OCI-LY7 (cell line): ENCODE measurements at regions not wholly inside any gene's neighbourhood (a gene's known extent, or its start where the extent isn't known, plus 50 kb on each side); places are given as distances from the start of the nearest gene placed in this dataset.

Experiments used
- BruUV-seq: library from RNA; stranded (reverse); fragments of 400-500 nt; replicated peaks from 2 replicates; lab custom pipeline; 2021; lab: Mats Ljungman, UMichigan
- CTCF ChIA-PET: fragments of 300-600 bp; sonication (Branson Sonifier 250); formaldehyde crosslinking; loops from one replicate; lab custom pipeline; 2022; ENCODE audit warnings: antibody characterized with exemption; ENCODE audit not compliant: unreplicated experiment; lab: Charles Lee
- POLR2A ChIA-PET: fragments of 300-600 bp; sonication (Branson Sonifier 250); formaldehyde crosslinking; loops from one replicate; lab custom pipeline; 2022; ENCODE audit warnings: antibody characterized with exemption; lab: Charles Lee
- DNase-seq: peaks from one replicate; pipeline ENCODE4 v3.0.0-alpha.2; 2015; ENCODE audit warnings: low spot score
- H2AFZ ChIP-seq: fragments of 200-600 bp; sonication (generic), shearing (Covaris generic); 2 replicates; pipeline ENCODE4 v1.6.1; 2014; ENCODE audit warnings: mild to moderate bottlenecking, antibody characterized with exemption, low read length, moderate library complexity
- H3K27ac ChIP-seq: fragments of 200-600 bp; sonication (generic); 2 replicates; pipeline ENCODE4 v1.5.1; 2014; ENCODE audit warnings: mixed run types, low read depth, mild to moderate bottlenecking, moderate library complexity, low read length, inconsistent platforms; ENCODE audit not compliant: poor library complexity, severe bottlenecking
- H3K36me3 ChIP-seq: fragments of 200-600 bp; sonication (generic); 2 replicates; pipeline ENCODE4 v1.6.1; 2014; ENCODE audit warnings: mild to moderate bottlenecking, antibody characterized with exemption, low read length, moderate library complexity, mixed read lengths; ENCODE audit not compliant: insufficient read depth
- H3K4me1 ChIP-seq: fragments of 200-600 bp; sonication (generic); 2 replicates; pipeline ENCODE4 v1.5.1; 2014; ENCODE audit warnings: mild to moderate bottlenecking, low read length; ENCODE audit not compliant: insufficient read depth, poor library complexity, severe bottlenecking
- H3K4me2 ChIP-seq: fragments of 200-600 bp; sonication (generic); 2 replicates; pipeline ENCODE4 v1.6.1; 2014; ENCODE audit warnings: mild to moderate bottlenecking, low read length
- H3K4me3 ChIP-seq: fragments of 200-600 bp; sonication (generic); 2 replicates; pipeline ENCODE4 v1.5.1; 2014; ENCODE audit warnings: mild to moderate bottlenecking, low read depth, low read length; ENCODE audit not compliant: poor library complexity, severe bottlenecking
- H3K79me2 ChIP-seq: fragments of 200-600 bp; sonication (generic); 2 replicates; pipeline ENCODE4 v1.6.1; 2016; ENCODE audit warnings: low read depth, mild to moderate bottlenecking, low read length, moderate library complexity, mixed read lengths; ENCODE audit not compliant: insufficient read depth
- H3K9me2 ChIP-seq: fragments of 200-600 bp; sonication (generic); 2 replicates; pipeline ENCODE4 v1.6.1; 2016; ENCODE audit warnings: mild to moderate bottlenecking, low read length, mixed read lengths; ENCODE audit not compliant: insufficient read depth
- H3K9me3 ChIP-seq: fragments of 200-600 bp; sonication (generic); 2 replicates; pipeline ENCODE4 v1.6.1; 2014; ENCODE audit warnings: mild to moderate bottlenecking, mixed run types, low read length, mixed read lengths
- H4K20me1 ChIP-seq: fragments of 200-600 bp; sonication (generic); 2 replicates; pipeline ENCODE4 v1.6.1; 2014; ENCODE audit warnings: mild to moderate bottlenecking, antibody characterized with exemption, low read length, moderate library complexity, mixed read lengths; ENCODE audit not compliant: insufficient read depth
- CTCF ChIP-seq: fragments of 200-600 bp; sonication (generic); conservative IDR thresholded peaks from 2 replicates; pipeline ENCODE4 v1.5.1; 2014; ENCODE audit warnings: mild to moderate bottlenecking, antibody characterized with exemption, low read length, moderate library complexity, mixed read lengths
- EZH2phosphoT487 ChIP-seq: fragments of 200-600 bp; sonication (generic); IDR thresholded peaks from 2 replicates; pipeline ENCODE4 v1.6.1; 2018; ENCODE audit warnings: low read depth, borderline replicate concordance, mild to moderate bottlenecking, mixed run types, antibody characterized with exemption, low read length, moderate library complexity, mixed read lengths
- intact Hi-C: fragments of 100-400 bp; cut with micrococcal nuclease; formaldehyde crosslinking; loops from one replicate; pipeline ENCODE4 v1.10.0; 2022; ENCODE audit not compliant: unreplicated experiment

GRCh38 chr22:48786679-48786996 lies 1041.0 kb downstream of the BRD1 start:
- no peak overlapping the region for H2AFZ ChIP-seq
- no peaks in the 10 kb centered on the region for H3K36me3 ChIP-seq
- intact Hi-C loops, result no loop called here
- no peaks in the 10 kb centered on the region for H3K9me3 ChIP-seq
- no peaks in the 10 kb centered on the region for H3K79me2 ChIP-seq
- no peaks in the 10 kb centered on the region for H4K20me1 ChIP-seq
- H3K4me1 ChIP-seq, result no peaks in the 10 kb centered on the region
- H3K4me3 ChIP-seq, result no peak overlapping the region
- CTCF ChIA-PET, result no interaction called here
- TF ChIP-seq CTCF (no peak), EZH2phosphoT487 (no peak)
- BruUV-seq, result no TSS peak
- POLR2A ChIA-PET, result no interaction called here
- no peak overlapping the region for H3K27ac ChIP-seq
- no peak for DNase-seq
- no peak overlapping the region for H3K4me2 ChIP-seq
- H3K9me2 ChIP-seq, result no peaks in the 10 kb centered on the region

- H3K4me1 ChIP-seq, result no peaks in the 10 kb centered on the region
- no peaks in the 10 kb centered on the region for H4K20me1 ChIP-seq
- no peaks in the 10 kb centered on the region for H3K79me2 ChIP-seq
- no peak overlapping the region for H3K4me2 ChIP-seq
- H3K27ac ChIP-seq, result no peak overlapping the region
- POLR2A ChIA-PET, result no interaction called here
- CTCF ChIA-PET, result no interaction called here
- no peak for DNase-seq
- no peak overlapping the region for H3K4me3 ChIP-seq
- H3K36me3 ChIP-seq, result no peaks in the 10 kb centered on the region
- no peaks in the 10 kb centered on the region for H3K9me3 ChIP-seq
- no TSS peak for BruUV-seq
- intact Hi-C loops, result no loop called here
- no peak for TF ChIP-seq CTCF
- H3K9me2 ChIP-seq, result no peaks in the 10 kb centered on the region
- no peak overlapping the region for H2AFZ ChIP-seq
Measured at GRCh38 chr22:48785792-48786678, 1041.6 kb downstream of the BRD1 start.

DNA sequence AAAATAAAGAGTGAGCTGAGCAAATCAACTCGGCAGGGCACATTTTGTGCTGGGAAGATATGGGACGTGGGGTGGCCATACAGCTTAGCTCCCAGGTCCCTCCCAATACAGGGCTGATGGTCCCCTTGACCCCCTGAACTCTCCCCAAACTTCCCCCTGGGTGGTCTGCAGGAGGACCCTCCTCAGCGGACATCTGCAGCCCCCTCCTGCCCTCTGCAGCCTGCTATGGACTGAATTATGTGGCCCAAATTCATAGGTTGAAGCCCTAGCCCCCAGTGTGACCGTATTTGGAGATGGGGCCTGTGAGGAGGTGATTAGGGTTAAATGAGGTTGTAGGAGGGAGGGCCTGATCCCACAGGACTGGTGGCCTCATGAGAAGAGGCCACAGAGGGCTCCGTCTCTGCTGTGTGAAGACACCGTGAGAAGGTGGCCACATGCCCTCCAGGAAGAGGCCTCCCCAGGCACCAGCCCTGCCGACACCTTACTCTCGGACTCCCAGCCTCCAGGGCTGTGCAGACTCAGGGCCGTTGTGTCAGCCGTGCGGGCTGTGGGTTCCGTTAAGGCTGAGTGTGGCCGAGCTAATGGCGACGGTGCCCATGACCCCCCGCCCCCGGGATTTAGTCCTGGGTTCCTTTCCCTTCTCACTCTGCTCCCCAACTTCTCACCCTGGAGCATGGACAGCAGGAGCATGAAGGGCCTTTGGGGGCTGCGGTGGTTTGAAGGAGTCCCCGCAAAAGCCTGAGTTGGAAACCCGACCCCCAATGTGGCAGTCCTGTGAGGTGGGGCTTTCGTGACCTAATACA lies 1042.8 kb downstream of the BRD1 start:
- intact Hi-C loops, result no loop called here
- H3K4me1 ChIP-seq, result no peaks in the 10 kb centered on the region

More for the DNA sequence above, 1042.8 kb downstream of the BRD1 start:
- Histone ChIP-seq H2AFZ (no peak overlapping the region), H3K79me2 (no peaks in the 10 kb centered on the region), H3K36me3 (no peaks in the 10 kb centered on the region), H3K9me3 (no peaks in the 10 kb centered on the region), H3K27ac (no peak overlapping the region), H4K20me1 (no peaks in the 10 kb centered on the region), H3K4me3 (no peak overlapping the region), H3K4me2 (no peak overlapping the region), H3K9me2 (no peaks in the 10 kb centered on the region)
- CTCF ChIA-PET, result no interaction called here
- POLR2A ChIA-PET, result no interaction called here
- TF ChIP-seq EZH2phosphoT487 (no peak), CTCF (no peak)
- no TSS peak for BruUV-seq
- DNase-seq, result no peak
